ENCODE measurements at regions not wholly inside any gene's neighbourhood (a gene's known extent, or its start where the extent isn't known, plus 50 kb on each side); places are given as distances from the start of the nearest gene placed in this dataset.

GRCh38 chr1:234662148-234662547, 52.2 kb upstream of the IRF2BP2 start:
- H3K9me3 ChIP-seq = no peaks in the 10 kb centered on the region
- no peak overlapping the region for H3K4me3 ChIP-seq
- H3K27me3 ChIP-seq (replicated peaks; ENCODE audit: insufficient read depth) = no peaks in the 10 kb centered on the region
- DNase-seq (ENCODE audit: low spot score) (no peak), ATAC-seq (ENCODE audit: insufficient number of reproducible peaks, low FRiP score, low read depth) (no peak)
- peaks cover 0 to 2% of the 10 kb centered on the region in 2 donors for H3K4me1 ChIP-seq (ENCODE audit: control insufficient read depth in 1 of 2, low read depth in 2 of 2)
- TF ChIP-seq CTCF (IDR thresholded peaks at IDR 0.05) = no peak
- no peaks in the 10 kb centered on the region for H3K36me3 ChIP-seq
- no peak overlapping the region for H3K27ac ChIP-seq

DNA sequence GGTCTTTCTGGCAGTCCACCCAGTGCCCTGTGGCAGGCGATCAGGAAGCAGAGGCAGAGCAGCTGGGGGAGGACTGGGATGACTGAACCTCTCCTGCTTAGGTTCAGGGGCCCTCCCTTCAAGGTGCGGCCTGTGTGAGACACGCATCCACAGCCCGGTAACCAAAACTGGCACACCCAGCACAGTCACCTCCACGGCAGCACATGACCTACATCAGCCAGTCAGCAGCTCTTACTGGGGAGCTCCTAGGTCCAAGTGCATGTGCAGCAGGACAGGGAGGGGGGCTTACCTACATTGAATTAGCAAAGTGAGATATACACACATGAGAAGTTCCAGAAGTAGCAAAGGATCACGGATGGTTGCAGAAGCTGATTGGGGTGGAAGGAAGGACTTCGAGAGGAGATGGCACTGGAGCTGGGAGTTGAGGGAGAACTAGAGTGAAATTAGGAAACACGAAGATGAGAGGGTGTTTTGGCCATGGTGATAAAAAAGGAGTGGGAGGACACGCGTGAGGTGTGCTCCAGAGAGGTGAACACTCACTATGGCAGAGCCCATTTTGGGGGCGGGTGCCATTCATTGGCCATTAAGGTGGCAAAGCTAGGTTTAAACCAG, 51.4 kb upstream of the IRF2BP2 start:
- no peak overlapping the region for H3K27ac ChIP-seq
- DNase-seq (ENCODE audit: low spot score) = no peak

GRCh38 chr1:234660536-234661316, 50.7 kb upstream of the IRF2BP2 start:
- Histone ChIP-seq H3K4me1 (ENCODE audit: control insufficient read depth in 1 of 2, low read depth in 2 of 2) (peaks cover 0 to 2% of the 10 kb centered on the region in 2 donors), H3K27ac (no peak overlapping the region), H3K36me3 (no peaks in the 10 kb centered on the region), H3K27me3 (replicated peaks; ENCODE audit: insufficient read depth) (no peaks in the 10 kb centered on the region), H3K4me3 (no peak overlapping the region), H3K9me3 (no peaks in the 10 kb centered on the region)
- no peak for TF ChIP-seq CTCF (IDR thresholded peaks at IDR 0.05)
- no peak for DNase-seq (ENCODE audit: low spot score)
- no peak for ATAC-seq (ENCODE audit: insufficient number of reproducible peaks, low FRiP score, low read depth)

More for the DNA sequence above, 51.4 kb upstream of the IRF2BP2 start:
- Histone ChIP-seq H3K27me3 (replicated peaks; ENCODE audit: insufficient read depth) (no peaks in the 10 kb centered on the region), H3K4me3 (no peak overlapping the region), H3K4me1 (ENCODE audit: control insufficient read depth in 1 of 2, low read depth in 2 of 2) (peaks cover 0 to 2% of the 10 kb centered on the region in 2 donors), H3K36me3 (no peaks in the 10 kb centered on the region), H3K9me3 (no peaks in the 10 kb centered on the region)
- no peak for TF ChIP-seq CTCF (IDR thresholded peaks at IDR 0.05)
- no peak for ATAC-seq (ENCODE audit: insufficient number of reproducible peaks, low FRiP score, low read depth)

Measured in thoracic aorta (tissue), 2 donors.